GM23248 (cell line): ENCODE measurements at regions not wholly inside any gene's neighbourhood (a gene's known extent, or its start where the extent isn't known, plus 50 kb on each side); places are given as distances from the start of the nearest gene placed in this dataset.

Experiments
- EZH2 ChIP-seq: fragments of 200-600 bp; sonication (generic); IDR thresholded peaks from 2 replicates; pipeline ENCODE4 v1.6.1; 2018; ENCODE audit warnings: antibody characterized with exemption, mild to moderate bottlenecking; ENCODE audit not compliant: insufficient read depth, poor library complexity, severe bottlenecking
- EZH2phosphoT487 ChIP-seq: fragments of 200-600 bp; sonication (generic); IDR thresholded peaks from 2 replicates; pipeline ENCODE4 v1.6.1; 2018; ENCODE audit warnings: antibody characterized with exemption, moderate library complexity, mild to moderate bottlenecking, low read depth; ENCODE audit not compliant: insufficient read depth

DNA sequence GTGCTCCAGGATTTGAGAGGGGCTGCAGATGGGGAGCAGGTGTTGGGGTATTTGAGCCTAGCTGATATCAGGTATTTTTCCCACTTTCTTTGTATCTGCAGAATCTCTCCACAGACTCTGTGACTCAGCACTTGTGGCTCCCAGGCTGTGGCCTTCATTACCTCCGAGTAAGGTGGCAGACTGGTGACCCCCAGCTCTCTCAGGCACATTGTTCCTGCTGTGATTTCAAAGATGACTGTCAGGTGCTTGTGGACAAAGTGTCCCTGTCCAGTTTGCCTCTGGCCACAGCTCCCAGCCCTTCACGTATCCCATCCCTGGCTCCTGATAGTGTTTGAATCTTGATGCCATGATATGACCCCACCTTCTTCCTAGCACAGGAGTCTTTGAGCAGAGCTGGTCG, 396.8 kb upstream of the PODXL start:
- TF ChIP-seq EZH2 = no peak
- no peak for TF ChIP-seq EZH2phosphoT487
